BE2C (cell line): ENCODE measurements at regions not wholly inside any gene's neighbourhood (a gene's known extent, or its start where the extent isn't known, plus 50 kb on each side); places are given as distances from the start of the nearest gene placed in this dataset.

ENCODE experiments used
- DNase-seq: peaks from one replicate; pipeline ENCODE4 v3.0.0-alpha.2; 2020
- H3K27me3 ChIP-seq: fragments of 250-450 bp; sonication (Bioruptor Pico); 2 replicates; pipeline ENCODE4 v1.5.1; 2020; ENCODE audit warnings: mild to moderate bottlenecking
- H3K36me3 ChIP-seq: fragments of 250-450 bp; sonication (Bioruptor Pico); 2 replicates; pipeline ENCODE4 v1.5.1; 2020; ENCODE audit warnings: mild to moderate bottlenecking
- H3K4me1 ChIP-seq: fragments of 250-450 bp; sonication (Bioruptor Pico); 2 replicates; pipeline ENCODE4 v1.5.1; 2020
- H3K4me3 ChIP-seq: 2 replicates; pipeline ENCODE4 v1.5.1; 2011; ENCODE audit warnings: low read depth, low read length
- H3K9me3 ChIP-seq: fragments of 250-450 bp; sonication (Bioruptor Pico); 2 replicates; pipeline ENCODE4 v1.5.1; 2020
- TF ChIP-seq, protein P1 (sequence below): IDR thresholded peaks from 2 replicates; pipeline ENCODE4 v1.5.1; 2012; ENCODE audit warnings: mild to moderate bottlenecking, low read depth, low read length

DNA sequence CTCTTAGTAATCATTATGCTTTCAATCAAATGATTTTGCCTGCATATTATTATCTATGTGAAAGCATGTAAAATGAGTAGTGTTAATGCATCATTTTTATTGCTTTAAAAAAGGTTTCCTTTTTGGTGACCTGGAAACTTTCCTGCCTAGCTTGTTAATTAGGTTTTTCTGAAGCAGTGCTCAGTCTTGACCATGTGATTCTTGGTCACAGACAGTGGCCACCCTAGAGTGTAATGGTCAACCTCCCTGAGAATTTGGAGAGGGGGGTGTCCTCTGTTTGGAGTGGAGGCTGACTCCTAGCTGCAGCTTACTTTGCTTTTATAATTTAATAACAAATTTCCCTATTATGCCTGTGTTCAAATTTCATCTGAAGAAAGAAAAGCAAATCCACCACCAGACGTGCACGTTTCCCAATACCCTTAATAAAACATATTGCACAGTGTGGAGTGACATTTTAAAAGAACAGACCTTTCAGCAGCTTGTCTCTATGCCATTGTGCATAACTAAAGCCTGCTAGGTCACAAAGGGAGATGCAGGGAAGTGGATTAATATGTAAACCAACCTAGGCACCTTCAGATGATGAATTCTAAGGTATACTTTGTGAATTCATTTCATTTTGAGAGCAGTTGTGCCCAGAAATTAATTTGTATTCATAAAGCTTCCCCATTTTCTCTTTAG lies 130.6 kb downstream of the RPRM start:
- no peaks in the 10 kb centered on the region for H3K27me3 ChIP-seq
- TF ChIP-seq, protein P1, sequence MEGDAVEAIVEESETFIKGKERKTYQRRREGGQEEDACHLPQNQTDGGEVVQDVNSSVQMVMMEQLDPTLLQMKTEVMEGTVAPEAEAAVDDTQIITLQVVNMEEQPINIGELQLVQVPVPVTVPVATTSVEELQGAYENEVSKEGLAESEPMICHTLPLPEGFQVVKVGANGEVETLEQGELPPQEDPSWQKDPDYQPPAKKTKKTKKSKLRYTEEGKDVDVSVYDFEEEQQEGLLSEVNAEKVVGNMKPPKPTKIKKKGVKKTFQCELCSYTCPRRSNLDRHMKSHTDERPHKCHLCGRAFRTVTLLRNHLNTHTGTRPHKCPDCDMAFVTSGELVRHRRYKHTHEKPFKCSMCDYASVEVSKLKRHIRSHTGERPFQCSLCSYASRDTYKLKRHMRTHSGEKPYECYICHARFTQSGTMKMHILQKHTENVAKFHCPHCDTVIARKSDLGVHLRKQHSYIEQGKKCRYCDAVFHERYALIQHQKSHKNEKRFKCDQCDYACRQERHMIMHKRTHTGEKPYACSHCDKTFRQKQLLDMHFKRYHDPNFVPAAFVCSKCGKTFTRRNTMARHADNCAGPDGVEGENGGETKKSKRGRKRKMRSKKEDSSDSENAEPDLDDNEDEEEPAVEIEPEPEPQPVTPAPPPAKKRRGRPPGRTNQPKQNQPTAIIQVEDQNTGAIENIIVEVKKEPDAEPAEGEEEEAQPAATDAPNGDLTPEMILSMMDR = no peak
- H3K4me1 ChIP-seq = no peaks in the 10 kb centered on the region
- H3K4me3 ChIP-seq = no peak overlapping the region
- DNase-seq = no peak
- no peaks in the 10 kb centered on the region for H3K36me3 ChIP-seq
- H3K9me3 ChIP-seq = no peaks in the 10 kb centered on the region

DNA sequence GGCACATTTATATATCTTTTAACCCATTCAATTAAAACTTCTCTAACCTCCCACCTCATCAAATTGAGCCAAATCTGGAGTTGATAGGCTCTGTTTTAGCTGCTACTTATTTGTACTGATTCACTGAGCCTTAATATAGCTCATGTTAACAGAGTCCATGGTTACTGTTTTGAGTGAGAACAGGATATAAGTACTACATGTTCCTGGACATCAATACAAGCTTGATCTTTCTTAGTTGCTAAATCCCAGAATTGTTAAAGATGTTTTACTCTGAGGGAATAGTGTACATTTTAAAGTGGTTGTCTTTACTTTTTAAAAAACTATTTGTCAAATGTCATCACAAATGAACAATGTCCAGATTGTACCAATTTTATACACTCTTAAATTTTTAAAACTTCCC lies 157.7 kb downstream of the RPRM start:
- Histone ChIP-seq H3K27me3 (no peaks in the 10 kb centered on the region), H3K9me3 (no peaks in the 10 kb centered on the region), H3K4me1 (no peaks in the 10 kb centered on the region), H3K4me3 (no peak overlapping the region), H3K36me3 (no peaks in the 10 kb centered on the region)
- TF ChIP-seq, protein P1 = no peak
- DNase-seq = no peak

DNA sequence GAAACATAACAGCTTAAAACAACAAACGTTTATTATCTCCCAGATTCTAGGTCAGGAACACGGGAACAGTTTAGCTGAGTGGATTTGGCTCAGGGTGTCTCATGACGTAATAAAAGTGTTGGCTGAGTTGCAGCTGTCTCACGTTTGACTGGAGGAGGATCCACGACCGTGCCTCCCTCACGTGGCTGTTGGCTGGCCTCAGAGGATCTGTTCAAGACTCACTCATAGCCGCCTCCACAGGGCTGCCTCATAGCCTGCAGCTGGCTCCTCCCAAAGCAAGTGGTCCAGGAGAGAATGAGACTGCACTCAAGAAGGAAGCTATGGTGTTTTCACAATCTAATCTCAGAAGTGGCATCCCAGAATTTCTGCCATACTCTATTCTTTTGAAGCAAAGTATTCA lies 167.1 kb downstream of the RPRM start:
- Histone ChIP-seq H3K27me3 (no peaks in the 10 kb centered on the region), H3K4me3 (no peak overlapping the region), H3K9me3 (no peaks in the 10 kb centered on the region), H3K36me3 (no peaks in the 10 kb centered on the region), H3K4me1 (no peaks in the 10 kb centered on the region)
- DNase-seq = no peak
- TF ChIP-seq, protein P1 = no peak

DNA sequence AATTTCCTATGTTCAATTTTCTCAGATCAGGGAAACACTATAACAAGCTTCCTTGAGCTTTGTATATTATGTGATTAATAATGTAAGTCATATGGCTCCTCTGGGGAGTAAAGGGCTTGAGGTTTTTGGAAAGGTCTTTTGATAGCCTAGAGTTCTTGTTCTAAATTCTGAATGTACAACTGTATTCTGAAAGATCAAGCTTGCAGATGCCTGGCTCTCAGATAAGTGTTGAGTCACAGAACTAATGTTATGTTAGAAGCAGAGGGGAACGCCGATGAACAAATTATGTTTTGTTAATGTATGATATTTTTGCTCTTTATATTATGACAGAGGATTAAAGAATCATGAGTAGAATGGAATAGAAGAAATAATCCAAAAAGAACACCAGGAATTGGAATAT lies 170.1 kb downstream of the RPRM start:
- H3K4me3 ChIP-seq = no peak overlapping the region
- DNase-seq = no peak
- TF ChIP-seq, protein P1 = no peak
- H3K4me1 ChIP-seq = no peaks in the 10 kb centered on the region
- H3K9me3 ChIP-seq = no peaks in the 10 kb centered on the region
- no peaks in the 10 kb centered on the region for H3K36me3 ChIP-seq
- H3K27me3 ChIP-seq = no peaks in the 10 kb centered on the region

DNA sequence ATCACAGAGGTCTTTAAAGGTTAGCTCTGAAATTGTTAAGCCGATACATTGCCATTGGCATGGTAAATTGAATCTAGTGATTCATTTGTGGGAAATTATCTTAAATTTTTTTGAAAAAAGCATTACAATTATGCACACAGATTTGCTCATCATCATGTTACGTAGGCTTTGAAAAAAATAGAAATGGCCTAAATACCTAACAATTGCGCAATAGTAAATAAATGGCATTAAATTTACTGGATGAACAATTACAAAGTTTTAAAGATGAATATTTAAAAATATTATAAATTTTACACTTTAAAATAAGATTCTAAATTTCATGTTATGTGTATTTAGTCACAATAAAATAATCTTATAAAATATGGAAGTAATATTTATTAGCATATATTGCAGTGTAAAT lies 171.3 kb downstream of the RPRM start:
- H3K9me3 ChIP-seq = no peaks in the 10 kb centered on the region
- H3K27me3 ChIP-seq = no peaks in the 10 kb centered on the region
- H3K4me1 ChIP-seq = no peaks in the 10 kb centered on the region
- DNase-seq = no peak
- TF ChIP-seq, protein P1 = no peak
- no peak overlapping the region for H3K4me3 ChIP-seq
- H3K36me3 ChIP-seq = no peaks in the 10 kb centered on the region

DNA sequence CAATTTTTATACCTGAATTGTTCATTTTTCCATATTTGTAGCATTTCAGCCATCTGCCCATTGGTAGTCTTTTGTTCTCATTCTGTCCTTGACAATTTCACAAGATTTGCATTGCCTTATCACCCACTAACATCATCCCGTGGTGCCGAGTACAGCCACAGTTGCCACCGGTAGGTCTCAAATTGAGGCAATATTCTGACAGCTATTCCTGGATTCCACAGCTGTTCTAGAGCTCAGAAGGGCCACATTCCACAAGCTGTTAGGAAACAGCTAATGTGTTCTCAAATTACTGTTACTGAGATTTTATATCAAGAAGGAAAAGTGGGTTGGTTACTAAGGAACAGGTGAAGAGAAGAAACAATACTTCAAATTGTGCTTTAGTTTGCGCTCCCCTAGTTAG lies 178.8 kb downstream of the RPRM start:
- Histone ChIP-seq H3K36me3 (no peaks in the 10 kb centered on the region), H3K27me3 (no peaks in the 10 kb centered on the region), H3K4me1 (no peaks in the 10 kb centered on the region), H3K4me3 (no peak overlapping the region), H3K9me3 (no peaks in the 10 kb centered on the region)
- TF ChIP-seq, protein P1 = no peak
- DNase-seq = no peak
